ENCODE measurements at regions not wholly inside any gene's neighbourhood (a gene's known extent, or its start where the extent isn't known, plus 50 kb on each side); places are given as distances from the start of the nearest gene placed in this dataset.
A peak's percentile ranks its signal among the peaks of the same experiment; 100 is the strongest.

- no peak for ATAC-seq
- POLR2A ChIA-PET = no interaction called here
Measured at GRCh38 chr2:129176375-129176774, 803.1 kb upstream of the RAB6C start.

GRCh38 chr2:129178356-129178755, 801.1 kb upstream of the RAB6C start:
- no peaks in the 10 kb centered on the region for H3K27me3 Mint-ChIP-seq
- no peaks in the 10 kb centered on the region for H3K9me3 ChIP-seq (ENCODE audit: control insufficient read depth in 2 of 3, low read length in 3 of 3)
- CTCF ChIA-PET = no interaction called here
- peaks cover 0 to 3% (median 0%) of the 10 kb centered on the region in 7 donors for H3K4me1 Mint-ChIP-seq
- H3K4me3 ChIP-seq (ENCODE audit: low read length) = no peak overlapping the region
- DNase-seq (no peak), ATAC-seq (no peak)
- peaks cover 0 to 3% (median 0%) of the 10 kb centered on the region in 11 donors for H3K9me3 Mint-ChIP-seq
- no peaks in the 10 kb centered on the region for H3K27me3 ChIP-seq (ENCODE audit: control insufficient read depth in 2 of 2, insufficient read depth in 2 of 2, low read length in 2 of 2)
- POLR2A ChIA-PET = no interaction called here
- no peak overlapping the region for H3K4me3 Mint-ChIP-seq
- intact Hi-C loops (cut with micrococcal nuclease) = no loop called here
- H3K4me1 ChIP-seq (ENCODE audit: control insufficient read depth in 2 of 2, insufficient read depth in 2 of 2, low read length in 2 of 2) = no peaks in the 10 kb centered on the region
- no peaks in the 10 kb centered on the region for H3K36me3 Mint-ChIP-seq
- no peak overlapping the region for H3K27ac Mint-ChIP-seq
- H3K27ac ChIP-seq (ENCODE audit: low read depth, low read length) = no peak overlapping the region
- H3K36me3 ChIP-seq (ENCODE audit: control insufficient read depth in 2 of 3, insufficient read depth in 3 of 3, low read length in 3 of 3) = no peaks in the 10 kb centered on the region

More at GRCh38 chr2:129176375-129176774, 803.1 kb upstream of the RAB6C start:
- no peaks in the 10 kb centered on the region for H3K36me3 Mint-ChIP-seq
- H3K27ac ChIP-seq (ENCODE audit: low read depth, low read length) = no peak overlapping the region
- H3K4me1 ChIP-seq (ENCODE audit: control insufficient read depth in 2 of 2, insufficient read depth in 2 of 2, low read length in 2 of 2) = no peaks in the 10 kb centered on the region
- H3K36me3 ChIP-seq (ENCODE audit: control insufficient read depth in 2 of 3, insufficient read depth in 3 of 3, low read length in 3 of 3) = no peaks in the 10 kb centered on the region
- H3K27me3 ChIP-seq (ENCODE audit: control insufficient read depth in 2 of 2, insufficient read depth in 2 of 2, low read length in 2 of 2) = no peaks in the 10 kb centered on the region
- intact Hi-C loops (cut with micrococcal nuclease) = no loop called here
- peaks cover 0 to 3% (median 0%) of the 10 kb centered on the region in 11 donors for H3K9me3 Mint-ChIP-seq
- H3K4me3 Mint-ChIP-seq = no peak overlapping the region
- no peak for DNase-seq
- no peaks in the 10 kb centered on the region for H3K27me3 Mint-ChIP-seq
- H3K9me3 ChIP-seq (ENCODE audit: control insufficient read depth in 2 of 3, low read length in 3 of 3) = no peaks in the 10 kb centered on the region
- CTCF ChIA-PET = no interaction called here
- H3K27ac Mint-ChIP-seq = no peak overlapping the region
- H3K4me3 ChIP-seq (ENCODE audit: low read length) = no peak overlapping the region
- peaks cover 0 to 3% (median 0%) of the 10 kb centered on the region in 7 donors for H3K4me1 Mint-ChIP-seq

- Histone ChIP-seq H3K4me1 (ENCODE audit: control insufficient read depth in 2 of 2, insufficient read depth in 2 of 2, low read length in 2 of 2) (no peaks in the 10 kb centered on the region), H3K27ac (ENCODE audit: low read depth, low read length) (no peak overlapping the region), H3K9me3 (ENCODE audit: control insufficient read depth in 2 of 3, low read length in 3 of 3) (no peaks in the 10 kb centered on the region), H3K36me3 (ENCODE audit: control insufficient read depth in 2 of 3, insufficient read depth in 3 of 3, low read length in 3 of 3) (no peaks in the 10 kb centered on the region), H3K4me3 (ENCODE audit: low read length) (no peak overlapping the region), H3K27me3 (ENCODE audit: control insufficient read depth in 2 of 2, insufficient read depth in 2 of 2, low read length in 2 of 2) (no peaks in the 10 kb centered on the region)
- Mint-ChIP-seq H3K27me3 (no peaks in the 10 kb centered on the region), H3K9me3 (peaks cover 0 to 3% (median 0%) of the 10 kb centered on the region in 11 donors), H3K36me3 (no peaks in the 10 kb centered on the region), H3K4me1 (peaks cover 0 to 3% (median 0%) of the 10 kb centered on the region in 7 donors), H3K27ac (no peak overlapping the region), H3K4me3 (no peak overlapping the region)
- intact Hi-C loops (cut with micrococcal nuclease) = no loop called here
- ATAC-seq (peak; percentile 10), DNase-seq (no peak)
- CTCF ChIA-PET = no interaction called here
- POLR2A ChIA-PET = no interaction called here
Measured at GRCh38 chr2:129179199-129179598, 800.3 kb upstream of the RAB6C start.

GRCh38 chr2:129180124-129180716, 799.2 kb upstream of the RAB6C start:
- Histone ChIP-seq H3K36me3 (ENCODE audit: control insufficient read depth in 2 of 3, insufficient read depth in 3 of 3, low read length in 3 of 3) (no peaks in the 10 kb centered on the region), H3K4me3 (ENCODE audit: low read length) (no peak overlapping the region), H3K27me3 (ENCODE audit: control insufficient read depth in 2 of 2, insufficient read depth in 2 of 2, low read length in 2 of 2) (no peaks in the 10 kb centered on the region), H3K9me3 (ENCODE audit: control insufficient read depth in 2 of 3, low read length in 3 of 3) (no peaks in the 10 kb centered on the region), H3K4me1 (ENCODE audit: control insufficient read depth in 2 of 2, insufficient read depth in 2 of 2, low read length in 2 of 2) (no peaks in the 10 kb centered on the region), H3K27ac (ENCODE audit: low read depth, low read length) (no peak overlapping the region)
- ChIA-PET CTCF (no interaction called here), POLR2A (no interaction called here)
- Mint-ChIP-seq H3K27ac (no peak overlapping the region), H3K4me1 (peaks cover 0 to 3% (median 0%) of the 10 kb centered on the region in 7 donors), H3K9me3 (peaks cover 0 to 3% (median 0%) of the 10 kb centered on the region in 11 donors), H3K4me3 (no peak overlapping the region), H3K36me3 (no peaks in the 10 kb centered on the region), H3K27me3 (no peaks in the 10 kb centered on the region)
- intact Hi-C loops (cut with micrococcal nuclease) = no loop called here
- DNase-seq (no peak), ATAC-seq (no peak)

GRCh38 chr2:129181433-129181832, 798.0 kb upstream of the RAB6C start:
- ATAC-seq = no peak
- Mint-ChIP-seq H3K9me3 (peaks cover 0 to 3% (median 0%) of the 10 kb centered on the region in 11 donors), H3K27ac (no peak overlapping the region), H3K4me3 (no peak overlapping the region), H3K4me1 (peaks cover 0 to 2% (median 0%) of the 10 kb centered on the region in 7 donors), H3K27me3 (peaks cover 0 to under 1% (median 0%) of the 10 kb centered on the region in 5 donors), H3K36me3 (no peaks in the 10 kb centered on the region)
- H3K4me3 ChIP-seq (ENCODE audit: low read length) = no peak overlapping the region
- no peaks in the 10 kb centered on the region for H3K9me3 ChIP-seq (ENCODE audit: control insufficient read depth in 2 of 3, low read length in 3 of 3)
- intact Hi-C loops (cut with micrococcal nuclease) = no loop called here
- DNase-seq = no peak
- no peaks in the 10 kb centered on the region for H3K36me3 ChIP-seq (ENCODE audit: control insufficient read depth in 2 of 3, insufficient read depth in 3 of 3, low read length in 3 of 3)
- POLR2A ChIA-PET = no interaction called here
- no peaks in the 10 kb centered on the region for H3K4me1 ChIP-seq (ENCODE audit: control insufficient read depth in 2 of 2, insufficient read depth in 2 of 2, low read length in 2 of 2)
- CTCF ChIA-PET = no interaction called here
- no peak overlapping the region for H3K27ac ChIP-seq (ENCODE audit: low read depth, low read length)
- no peaks in the 10 kb centered on the region for H3K27me3 ChIP-seq (ENCODE audit: control insufficient read depth in 2 of 2, insufficient read depth in 2 of 2, low read length in 2 of 2)

- CTCF ChIA-PET = no interaction called here
- Histone ChIP-seq H3K27ac (ENCODE audit: low read depth, low read length) (no peak overlapping the region), H3K9me3 (ENCODE audit: control insufficient read depth in 2 of 3, low read length in 3 of 3) (no peaks in the 10 kb centered on the region), H3K36me3 (ENCODE audit: control insufficient read depth in 2 of 3, insufficient read depth in 3 of 3, low read length in 3 of 3) (no peaks in the 10 kb centered on the region), H3K27me3 (ENCODE audit: control insufficient read depth in 2 of 2, insufficient read depth in 2 of 2, low read length in 2 of 2) (no peaks in the 10 kb centered on the region), H3K4me1 (ENCODE audit: control insufficient read depth in 2 of 2, insufficient read depth in 2 of 2, low read length in 2 of 2) (no peaks in the 10 kb centered on the region), H3K4me3 (ENCODE audit: low read length) (no peak overlapping the region)
- Mint-ChIP-seq H3K4me1 (peaks cover 0 to 2% (median 0%) of the 10 kb centered on the region in 7 donors), H3K36me3 (no peaks in the 10 kb centered on the region), H3K4me3 (no peak overlapping the region), H3K27me3 (peaks cover 0 to 3% (median 0%) of the 10 kb centered on the region in 5 donors), H3K9me3 (peaks cover 0 to 2% (median 0%) of the 10 kb centered on the region in 11 donors), H3K27ac (no peak overlapping the region)
- DNase-seq (no peak), ATAC-seq (no peak)
- POLR2A ChIA-PET = no interaction called here
- intact Hi-C loops (cut with micrococcal nuclease) = no loop called here
Measured at GRCh38 chr2:129181963-129182362, 797.5 kb upstream of the RAB6C start.

- intact Hi-C loops (cut with micrococcal nuclease) = no loop called here
- no peak overlapping the region for H3K4me3 Mint-ChIP-seq
- no peak overlapping the region for H3K27ac Mint-ChIP-seq
- no peaks in the 10 kb centered on the region for H3K4me1 Mint-ChIP-seq
- no peaks in the 10 kb centered on the region for H3K36me3 Mint-ChIP-seq
- no peaks in the 10 kb centered on the region for H3K4me1 ChIP-seq (ENCODE audit: control insufficient read depth in 2 of 2, insufficient read depth in 2 of 2, low read length in 2 of 2)
- POLR2A ChIA-PET = no interaction called here
- no peak overlapping the region for H3K27ac ChIP-seq (ENCODE audit: low read depth, low read length)
- no peak overlapping the region for H3K4me3 ChIP-seq (ENCODE audit: low read length)
- no peak for ATAC-seq
- H3K27me3 Mint-ChIP-seq = peaks cover 3 to 21% (median 8%) of the 10 kb centered on the region in 5 donors
- H3K27me3 ChIP-seq (ENCODE audit: control insufficient read depth in 2 of 2, insufficient read depth in 2 of 2, low read length in 2 of 2) = no peaks in the 10 kb centered on the region
- CTCF ChIA-PET = no interaction called here
- no peaks in the 10 kb centered on the region for H3K36me3 ChIP-seq (ENCODE audit: control insufficient read depth in 2 of 3, insufficient read depth in 3 of 3, low read length in 3 of 3)
- no peaks in the 10 kb centered on the region for H3K9me3 ChIP-seq (ENCODE audit: control insufficient read depth in 2 of 3, low read length in 3 of 3)
- peaks cover 0 to 4% (median 0%) of the 10 kb centered on the region in 11 donors for H3K9me3 Mint-ChIP-seq
- DNase-seq = no peak
Measured at GRCh38 chr2:129187343-129187742, 792.1 kb upstream of the RAB6C start.

All from naive thymus-derived CD4-positive, alpha-beta T cell (primary cell).